ENCODE measurements at regions not wholly inside any gene's neighbourhood (a gene's known extent, or its start where the extent isn't known, plus 50 kb on each side); places are given as distances from the start of the nearest gene placed in this dataset.

DNA sequence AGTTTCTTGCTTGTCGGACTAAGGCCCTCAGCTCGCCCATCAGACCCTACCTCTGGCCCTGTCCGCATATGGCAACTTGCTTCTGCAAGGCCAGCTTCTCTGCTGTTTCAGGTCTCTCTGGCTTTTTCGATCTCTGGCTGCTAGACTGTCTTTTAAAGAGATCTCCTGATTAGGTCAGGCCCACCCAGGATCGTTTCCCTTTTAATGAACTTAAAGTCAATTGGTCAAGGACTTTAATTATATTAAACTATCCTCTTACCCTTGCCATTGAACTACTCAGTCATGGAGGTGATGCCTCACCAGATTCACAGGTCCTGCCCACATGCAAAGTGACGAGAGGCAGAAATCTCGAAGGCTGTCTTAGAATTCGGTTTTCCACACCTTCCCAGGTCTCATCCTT, 670.9 kb downstream of the GATA3 start:
- Mint-ChIP-seq H3K9me3 (peaks cover 0 to 5% of the 10 kb centered on the region in 2 donors), H3K27ac (no peak overlapping the region), H3K36me3 (peaks cover 5% of the 10 kb centered on the region in 2 donors)
- no peak for DNase-seq (ENCODE audit: low spot score in 2 of 2)
- ATAC-seq, result no peak

DNA sequence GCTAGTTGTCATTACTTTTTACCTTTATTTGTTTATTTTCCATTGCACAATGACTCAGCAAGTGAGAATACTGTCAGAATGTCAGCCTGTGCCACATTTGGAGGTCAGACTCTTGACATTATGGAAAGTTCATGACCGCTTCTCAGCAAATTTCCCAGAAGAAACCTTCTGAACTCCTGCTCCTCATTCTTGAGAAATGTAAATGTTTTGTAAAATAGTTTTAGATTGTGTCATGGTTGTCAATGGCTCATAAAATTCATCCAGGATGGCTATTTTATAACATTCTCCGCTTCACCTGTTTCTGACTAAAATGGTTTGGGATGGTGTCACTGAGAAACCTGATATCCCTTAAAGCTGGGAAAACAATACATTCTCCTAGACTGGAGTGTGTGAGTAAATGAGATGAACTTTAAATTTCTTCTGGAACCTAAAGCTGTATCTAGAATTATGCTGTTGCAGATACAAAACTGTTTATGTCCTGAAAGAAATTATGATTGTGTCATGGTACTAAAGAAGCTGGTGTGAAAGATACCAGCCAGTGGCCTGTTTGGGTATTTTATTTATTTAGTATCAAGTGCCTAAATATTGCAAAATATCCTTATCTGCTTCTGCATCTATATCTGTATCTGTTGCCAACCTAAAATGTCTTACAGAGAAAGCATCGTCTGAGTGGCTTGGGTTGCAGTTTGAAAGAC, 671.7 kb downstream of the GATA3 start:
- H3K36me3 Mint-ChIP-seq, result peaks cover 5% of the 10 kb centered on the region in 2 donors
- DNase-seq (ENCODE audit: low spot score in 2 of 2) (no peak), ATAC-seq (no peak)
- H3K27ac Mint-ChIP-seq, result no peak overlapping the region
- H3K9me3 Mint-ChIP-seq, result peaks cover 0 to 5% of the 10 kb centered on the region in 2 donors

DNA sequence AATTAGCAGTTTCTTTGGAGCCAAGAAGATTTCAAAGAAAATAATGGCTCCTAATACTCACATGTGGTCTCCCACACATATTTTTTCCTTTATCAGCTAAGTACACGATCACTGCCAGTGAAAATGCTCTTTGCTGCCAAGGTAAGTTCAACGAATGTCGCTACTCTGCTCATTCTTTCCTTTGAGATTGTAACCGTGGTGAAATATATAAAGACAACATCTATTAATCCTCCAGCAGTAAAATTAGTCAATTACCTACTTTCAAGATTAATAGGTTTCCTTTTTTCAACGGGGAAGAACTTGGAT, 672.2 kb downstream of the GATA3 start:
- no peak for ATAC-seq
- no peak overlapping the region for H3K27ac Mint-ChIP-seq
- DNase-seq (ENCODE audit: low spot score in 2 of 2), result no peak

DNA sequence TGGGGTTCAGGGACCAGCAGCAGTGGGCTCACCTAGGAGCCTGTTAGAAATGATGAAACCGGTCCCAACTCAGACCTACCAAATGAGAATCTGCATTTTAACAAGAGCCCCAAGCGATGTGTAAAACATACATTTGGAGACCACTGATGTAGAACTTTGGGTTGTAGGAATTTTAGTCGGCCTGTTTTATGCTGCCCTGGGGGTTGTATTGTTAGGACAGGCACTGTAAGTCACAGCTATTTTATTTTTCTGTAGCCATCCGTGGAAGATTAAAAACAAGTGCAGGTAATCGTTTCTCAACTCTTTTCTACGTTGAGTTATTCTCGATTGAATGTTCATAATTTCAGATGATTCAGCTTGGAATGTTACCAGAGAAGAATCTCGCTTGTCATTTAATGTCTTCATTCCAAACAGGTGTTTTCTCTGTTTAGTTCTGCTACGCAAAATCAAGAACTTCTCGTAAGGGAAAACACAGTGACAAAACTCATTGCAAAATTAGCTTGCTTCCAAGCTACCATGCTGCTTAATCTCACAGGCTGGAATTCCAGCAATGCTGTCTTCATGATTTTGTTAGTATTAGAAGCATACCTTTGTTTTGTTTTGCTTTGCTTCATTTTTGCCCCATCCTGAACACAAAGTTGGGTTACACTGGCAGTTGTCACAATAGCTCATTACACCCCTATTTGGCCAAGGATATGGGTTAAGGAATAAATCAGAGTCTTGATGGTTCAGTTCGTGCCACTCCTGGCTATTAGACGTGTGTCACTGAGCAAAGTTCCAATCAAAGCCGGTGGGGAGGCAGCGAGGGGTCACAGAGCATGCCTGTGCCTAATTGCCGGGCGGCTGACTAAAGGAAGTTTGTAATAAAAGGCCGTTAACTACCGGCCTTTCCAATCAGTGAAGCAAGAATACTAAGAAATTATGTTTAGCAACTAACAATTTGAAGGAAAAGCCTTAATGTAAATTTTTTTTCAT, 676.9 kb downstream of the GATA3 start:
- Mint-ChIP-seq H3K27ac (no peak overlapping the region), H3K9me3 (no peaks in the 10 kb centered on the region), H3K36me3 (no peaks in the 10 kb centered on the region)
- DNase-seq (ENCODE audit: low spot score in 2 of 2) (no peak), ATAC-seq (no peak)

More for the DNA sequence above, 672.2 kb downstream of the GATA3 start:
- peaks cover 0 to 5% of the 10 kb centered on the region in 2 donors for H3K9me3 Mint-ChIP-seq
- H3K36me3 Mint-ChIP-seq, result peaks cover 5% of the 10 kb centered on the region in 2 donors

DNA sequence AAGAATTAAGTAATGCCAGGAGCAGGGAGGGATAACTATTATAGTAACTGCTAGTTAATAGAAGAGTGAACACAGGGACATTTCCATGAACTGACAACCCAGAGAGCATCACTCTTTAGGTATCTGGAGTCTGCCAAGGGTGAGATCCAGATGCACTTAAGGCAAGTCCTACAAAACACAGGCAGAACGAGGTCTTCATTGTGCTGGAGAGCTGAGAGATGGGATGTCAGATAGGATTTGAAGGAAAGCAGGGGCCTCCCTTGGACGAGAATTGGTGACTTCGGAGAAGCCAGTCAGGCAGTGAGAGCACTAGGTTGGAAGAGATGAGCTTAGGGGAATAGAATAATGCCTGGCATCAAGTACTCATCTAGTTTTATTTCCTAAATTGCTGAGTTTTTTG, 684.5 kb downstream of the GATA3 start:
- no peak for DNase-seq (ENCODE audit: low spot score in 2 of 2)
- no peak for ATAC-seq
- Mint-ChIP-seq H3K9me3 (no peaks in the 10 kb centered on the region), H3K27ac (no peak overlapping the region), H3K36me3 (no peaks in the 10 kb centered on the region)

DNA sequence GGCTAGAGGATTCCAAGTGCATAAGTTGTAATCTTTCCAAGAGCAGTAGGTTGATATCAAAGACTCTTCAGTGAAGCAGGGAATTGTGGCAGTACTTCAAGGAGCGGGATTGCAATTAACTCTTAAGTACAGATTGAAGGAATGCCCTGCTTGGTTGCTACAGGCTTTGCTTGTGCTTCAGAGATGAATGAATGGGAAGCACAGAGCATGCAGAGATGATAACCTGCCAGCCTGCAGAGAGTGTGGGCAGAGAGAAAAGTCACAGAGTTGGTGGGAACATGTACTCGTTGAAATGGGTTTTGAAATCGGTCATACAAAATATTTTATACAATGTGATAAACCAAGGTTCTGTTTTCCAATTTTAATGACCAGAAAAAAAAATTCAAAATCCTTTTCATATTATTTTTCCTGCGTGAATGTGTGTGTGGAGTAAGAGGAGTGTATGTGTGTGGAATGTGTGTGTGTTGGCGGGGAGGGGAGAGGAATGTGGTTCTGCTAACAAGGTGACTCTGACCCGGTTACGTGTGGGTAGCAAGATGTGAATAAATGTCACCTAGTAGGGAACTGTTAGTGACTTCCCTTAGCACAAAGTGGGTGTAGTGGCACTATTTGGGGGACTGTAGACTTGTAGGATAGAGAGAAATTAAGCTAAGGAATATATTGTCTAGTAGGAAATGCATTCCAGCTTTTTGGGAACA, 697.8 kb downstream of the GATA3 start:
- DNase-seq (ENCODE audit: low spot score in 2 of 2), result no peak
- peaks cover 6 to 10% of the 10 kb centered on the region in 2 donors for H3K36me3 Mint-ChIP-seq
- ATAC-seq, result no peak
- peaks cover 8 to 9% of the 10 kb centered on the region in 2 donors for H3K9me3 Mint-ChIP-seq
- H3K27ac Mint-ChIP-seq, result no peak overlapping the region

DNA sequence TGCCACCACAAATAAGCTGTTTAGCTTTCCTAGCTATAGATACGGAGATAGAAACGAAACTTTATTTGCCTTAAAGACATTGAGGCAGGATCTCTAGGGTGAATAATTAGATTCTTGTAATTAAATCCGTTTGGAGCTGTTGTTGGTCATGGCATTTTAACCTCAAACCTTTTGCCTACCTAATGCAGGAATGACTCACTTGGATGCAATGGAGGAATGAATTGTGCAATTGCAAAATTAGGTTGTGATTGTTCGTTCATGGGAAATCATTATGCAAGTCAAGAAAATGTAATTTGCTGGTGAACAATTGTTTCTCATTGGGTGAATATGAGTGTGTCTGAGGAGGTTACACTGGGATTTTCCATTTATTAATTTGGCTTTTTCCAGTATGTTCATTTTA, 703.5 kb downstream of the GATA3 start:
- H3K27ac Mint-ChIP-seq, result no peak overlapping the region
- H3K9me3 Mint-ChIP-seq, result peaks cover 8 to 9% of the 10 kb centered on the region in 2 donors
- H3K36me3 Mint-ChIP-seq, result peaks cover 6 to 10% of the 10 kb centered on the region in 2 donors
- ATAC-seq, result no peak
- DNase-seq (ENCODE audit: low spot score in 2 of 2), result no peak

DNA sequence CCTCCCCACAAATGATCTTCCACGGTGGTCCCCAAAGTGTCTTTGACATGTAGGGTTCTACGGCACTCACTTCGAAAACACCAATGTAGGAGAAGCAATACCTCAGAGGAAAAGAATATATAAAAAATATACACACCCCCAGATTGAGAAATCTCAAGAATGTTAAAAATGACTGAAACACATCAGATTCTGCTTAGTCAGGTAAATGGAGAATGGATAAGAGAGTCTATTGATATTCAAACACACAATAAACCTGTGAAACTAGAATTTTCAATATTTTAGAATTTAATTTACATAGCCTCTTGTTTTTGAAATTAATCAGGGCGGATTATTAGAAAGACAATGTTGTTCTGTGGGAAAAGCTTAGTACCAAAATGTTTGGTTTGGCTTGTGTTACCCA, 712.4 kb downstream of the GATA3 start:
- ATAC-seq (no peak), DNase-seq (ENCODE audit: low spot score in 2 of 2) (no peak)
- H3K27ac Mint-ChIP-seq, result no peak overlapping the region
- no peaks in the 10 kb centered on the region for H3K9me3 Mint-ChIP-seq
- H3K36me3 Mint-ChIP-seq, result no peaks in the 10 kb centered on the region

DNA sequence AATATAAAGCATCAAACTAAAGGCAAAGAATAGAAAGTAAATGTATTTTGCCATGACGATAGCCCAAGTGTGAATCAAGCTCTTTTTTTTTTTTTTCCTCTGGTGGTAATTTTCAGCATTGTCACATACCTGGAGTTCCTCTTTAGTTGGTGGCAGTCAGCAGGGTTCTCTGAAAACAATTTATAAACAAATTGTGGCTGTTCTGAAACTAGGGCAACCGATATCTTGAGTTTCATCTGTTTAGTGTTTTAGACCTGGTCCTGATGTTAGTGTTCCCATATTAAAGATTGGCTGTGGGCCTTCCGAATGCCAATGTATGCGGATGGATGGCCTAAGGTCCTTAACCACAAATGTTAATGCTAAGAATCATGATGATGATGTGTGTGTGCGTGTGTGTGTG, 713.1 kb downstream of the GATA3 start:
- no peak overlapping the region for H3K27ac Mint-ChIP-seq
- no peak for ATAC-seq
- no peak for DNase-seq (ENCODE audit: low spot score in 2 of 2)

DNA sequence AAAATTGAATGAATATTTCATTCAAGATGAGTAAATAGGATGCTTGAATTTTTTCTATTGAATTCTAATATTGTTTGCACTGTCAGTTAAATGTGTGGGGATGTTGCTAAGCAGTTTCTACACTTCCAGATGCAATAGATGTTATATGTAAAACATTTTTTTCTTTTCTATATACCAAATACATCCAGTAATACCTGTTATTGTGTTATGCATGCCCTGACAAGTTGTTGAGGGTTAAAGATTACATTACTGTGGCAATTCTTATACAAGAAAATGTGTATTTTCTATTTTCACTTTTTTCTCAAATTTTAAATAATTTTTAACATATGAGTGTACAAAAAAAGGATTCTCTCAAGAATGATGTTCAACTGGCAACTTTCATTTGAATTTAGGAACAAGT, 713.9 kb downstream of the GATA3 start:
- DNase-seq (ENCODE audit: low spot score in 2 of 2) (no peak), ATAC-seq (no peak)
- Mint-ChIP-seq H3K36me3 (no peaks in the 10 kb centered on the region), H3K9me3 (no peaks in the 10 kb centered on the region), H3K27ac (no peak overlapping the region)

More for the DNA sequence above, 713.1 kb downstream of the GATA3 start:
- H3K9me3 Mint-ChIP-seq, result no peaks in the 10 kb centered on the region
- no peaks in the 10 kb centered on the region for H3K36me3 Mint-ChIP-seq

DNA sequence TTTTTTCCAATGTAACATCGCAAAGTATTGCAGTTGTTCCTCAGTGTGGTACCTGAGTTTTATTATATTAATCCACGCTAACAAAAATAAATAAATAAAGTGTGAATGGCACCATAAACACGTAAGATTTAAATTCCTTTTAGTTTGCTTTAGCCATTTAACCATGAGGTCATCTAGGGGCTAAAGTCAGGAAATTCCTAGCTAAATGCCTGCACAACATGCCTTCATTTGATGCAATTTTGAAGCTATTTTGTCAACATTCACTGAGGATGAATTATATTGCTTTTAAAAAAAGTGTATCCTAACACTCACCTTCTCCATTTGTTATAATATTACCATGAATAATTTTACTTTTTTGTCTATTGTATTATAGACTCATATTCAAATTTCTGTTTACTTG, 714.4 kb downstream of the GATA3 start:
- H3K27ac Mint-ChIP-seq, result no peak overlapping the region
- ATAC-seq (no peak), DNase-seq (ENCODE audit: low spot score in 2 of 2) (no peak)
- no peaks in the 10 kb centered on the region for H3K36me3 Mint-ChIP-seq
- no peaks in the 10 kb centered on the region for H3K9me3 Mint-ChIP-seq

DNA sequence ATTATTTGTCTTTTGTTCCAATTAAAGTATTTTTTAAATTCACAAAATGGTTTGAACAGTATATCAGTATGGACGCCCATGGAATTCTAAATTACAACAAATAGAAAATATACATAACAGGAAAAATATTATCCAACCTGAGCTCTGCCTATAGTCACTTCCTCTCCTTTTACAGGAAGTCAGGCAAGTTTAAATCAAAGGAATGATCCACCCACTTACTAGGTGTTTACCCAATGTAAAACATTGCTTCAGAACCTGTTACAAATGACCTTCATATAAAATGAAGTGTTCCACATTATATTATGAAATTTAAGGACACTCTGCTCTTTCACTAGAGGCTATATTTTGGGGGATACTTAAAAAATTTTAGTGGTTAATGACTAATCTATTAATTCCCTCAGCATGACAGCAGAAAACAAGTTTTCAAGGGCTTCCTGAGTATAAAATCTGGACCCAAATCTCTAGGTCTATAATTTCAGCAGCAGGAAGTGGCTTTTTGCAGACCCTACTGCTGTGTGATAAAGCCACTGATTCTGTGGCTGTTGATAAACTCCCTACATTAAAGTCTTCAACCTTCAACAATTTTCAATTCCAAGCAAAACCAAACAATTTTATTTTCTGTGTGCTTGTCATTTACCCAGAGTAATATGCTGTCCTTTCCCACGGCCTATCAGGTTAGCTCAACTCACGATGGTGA, 722.6 kb downstream of the GATA3 start:
- no peaks in the 10 kb centered on the region for H3K36me3 Mint-ChIP-seq
- no peaks in the 10 kb centered on the region for H3K9me3 Mint-ChIP-seq
- DNase-seq (ENCODE audit: low spot score in 2 of 2), result no peak
- peak overlapping the region; percentile 29 to 46 for H3K27ac Mint-ChIP-seq
- ATAC-seq, result no peak

DNA sequence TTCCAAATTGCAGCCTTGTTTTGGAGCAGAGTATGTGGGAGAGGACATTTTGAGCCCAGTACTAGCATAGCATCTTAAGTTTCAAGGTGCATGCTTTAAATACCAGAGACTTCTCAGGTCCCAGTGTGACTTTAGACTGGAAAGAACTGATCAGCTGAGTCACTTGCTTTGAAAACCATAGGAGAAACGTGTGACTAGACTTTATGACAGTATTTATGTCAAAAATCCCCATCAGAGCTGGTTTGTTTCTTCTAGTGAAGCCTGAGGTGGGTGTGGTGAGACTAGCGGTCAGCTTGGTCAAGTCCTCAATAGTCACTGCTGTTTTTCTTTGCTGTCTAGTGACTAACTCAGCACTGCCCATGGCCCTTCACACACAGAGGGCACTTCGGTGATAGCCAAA, 724.2 kb downstream of the GATA3 start:
- DNase-seq (ENCODE audit: low spot score in 2 of 2) (no peak), ATAC-seq (peak in 1 of 2 donors; percentile 55)
- Mint-ChIP-seq H3K36me3 (peaks cover 0 to 9% of the 10 kb centered on the region in 2 donors), H3K9me3 (no peaks in the 10 kb centered on the region), H3K27ac (no peak overlapping the region)

DNA sequence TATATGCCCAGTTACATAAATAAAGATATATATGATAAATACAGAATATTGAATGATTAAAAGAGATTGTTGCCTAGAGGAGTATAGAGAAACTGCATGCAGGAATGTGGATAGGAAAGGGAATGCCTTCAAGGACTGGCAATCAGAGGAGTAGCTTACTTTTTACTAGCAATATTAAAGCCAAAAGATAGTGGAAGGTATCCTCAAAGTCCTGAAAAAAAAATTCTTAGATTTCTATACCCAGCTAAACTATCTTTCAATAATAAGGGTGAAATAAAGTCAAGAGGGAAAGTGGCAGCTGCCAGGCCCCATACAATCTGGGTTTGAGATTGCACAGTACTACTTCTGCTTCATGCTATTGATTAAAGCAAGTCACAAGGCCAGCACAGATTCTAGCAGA, 733.2 kb downstream of the GATA3 start:
- no peak for DNase-seq (ENCODE audit: low spot score in 2 of 2)
- Mint-ChIP-seq H3K36me3 (peaks cover 11 to 17% of the 10 kb centered on the region in 2 donors), H3K9me3 (peaks cover 20 to 23% of the 10 kb centered on the region in 2 donors), H3K27ac (no peak overlapping the region)
- no peak for ATAC-seq

DNA sequence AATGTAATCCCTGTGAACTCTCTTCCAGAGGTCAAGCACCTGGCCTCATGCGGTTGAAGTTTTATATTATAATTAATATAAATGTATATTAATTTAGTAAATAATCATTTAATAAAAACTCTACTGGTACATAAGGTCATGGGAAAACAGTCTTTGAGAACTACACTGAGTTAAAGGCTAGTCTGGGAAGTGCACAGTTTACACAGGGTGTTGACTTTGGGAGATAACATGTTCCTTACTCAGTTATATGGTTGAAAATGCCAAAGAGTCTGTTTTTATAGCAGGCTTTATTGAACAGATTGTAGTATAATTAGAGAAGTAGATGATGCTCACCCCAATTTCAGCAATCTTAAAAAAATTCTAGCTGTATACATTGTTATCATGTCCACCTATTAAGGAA, 735.9 kb downstream of the GATA3 start:
- no peak for ATAC-seq
- Mint-ChIP-seq H3K9me3 (peaks cover 24% of the 10 kb centered on the region in 2 donors), H3K27ac (no peak overlapping the region), H3K36me3 (peaks cover 11 to 15% of the 10 kb centered on the region in 2 donors)
- no peak for DNase-seq (ENCODE audit: low spot score in 2 of 2)

DNA sequence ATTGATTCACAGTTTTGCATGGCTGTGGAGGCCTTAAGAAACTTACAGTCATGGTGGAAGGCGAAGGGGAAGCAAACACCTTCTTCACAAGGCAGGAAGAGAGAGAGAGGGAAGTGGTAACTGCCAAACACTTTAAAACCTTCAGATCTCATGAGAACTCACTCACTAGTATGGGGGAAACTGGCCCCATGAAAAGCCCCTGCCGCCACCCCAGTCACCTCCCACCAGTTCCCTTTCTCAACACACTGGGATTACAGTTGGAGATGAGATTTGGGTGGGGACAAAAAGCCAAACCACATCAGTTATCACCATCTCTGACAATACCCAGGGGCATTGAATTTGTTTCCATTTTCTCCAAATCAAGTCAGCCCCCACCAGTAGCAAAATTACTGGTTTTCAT, 740.4 kb downstream of the GATA3 start:
- no peak for ATAC-seq
- peaks cover 5% of the 10 kb centered on the region in 2 donors for H3K9me3 Mint-ChIP-seq
- peaks cover 0 to 4% of the 10 kb centered on the region in 2 donors for H3K36me3 Mint-ChIP-seq
- DNase-seq (ENCODE audit: low spot score in 2 of 2), result no peak
- H3K27ac Mint-ChIP-seq, result no peak overlapping the region

DNA sequence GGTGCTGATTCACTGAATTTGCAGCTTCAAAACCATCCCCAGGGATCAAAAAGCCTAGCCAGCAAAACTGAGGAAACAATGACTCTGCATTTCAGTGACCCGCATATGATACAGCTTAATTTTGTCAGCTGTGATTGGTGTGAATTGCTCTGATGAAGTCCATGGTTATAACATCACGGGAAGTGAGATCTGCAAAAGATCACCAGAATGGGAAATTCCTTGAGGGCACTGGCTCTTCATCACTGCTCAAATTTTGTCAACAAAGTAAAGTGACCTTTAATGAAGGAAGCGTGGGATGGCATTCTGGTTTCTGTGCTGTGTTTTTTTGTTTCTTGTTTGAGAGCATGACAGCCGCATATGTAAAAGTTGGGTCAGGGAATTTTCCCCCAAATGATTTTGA, 745.9 kb downstream of the GATA3 start:
- no peak overlapping the region for H3K27ac Mint-ChIP-seq
- DNase-seq (ENCODE audit: low spot score in 2 of 2) (no peak), ATAC-seq (no peak)
- H3K36me3 Mint-ChIP-seq, result peaks cover 0 to 6% of the 10 kb centered on the region in 2 donors
- peaks cover 6% of the 10 kb centered on the region in 2 donors for H3K9me3 Mint-ChIP-seq

Data from activated naive CD4-positive, alpha-beta T cell treated with anti-CD3 and anti-CD28 coated beads, Interleukin-2, amount 50 U/mL, for 72 hours (primary cell).